ENCODE measurements at regions not wholly inside any gene's neighbourhood (a gene's known extent, or its start where the extent isn't known, plus 50 kb on each side); places are given as distances from the start of the nearest gene placed in this dataset.
A peak's percentile ranks its signal among the peaks of the same experiment; 100 is the strongest.

GRCh38 chr2:100208141-100208770 lies 65.9 kb upstream of the AFF3 start:
- TF ChIP-seq FOXJ3 (CRISPR knock-in tag; IDR thresholded peaks at IDR 0.05; ENCODE audit: borderline replicate concordance) (no peak), CTCF (CRISPR knock-in tag; IDR thresholded peaks at IDR 0.05) (0 out of 2 replicates have a peak, but pooled peaks have one; percentile 16), E2F5 (CRISPR knock-in tag; conservative IDR thresholded peaks at IDR 0.05) (no peak), TBL1XR1 (IDR thresholded peaks at IDR 0.05; ENCODE audit: borderline replicate concordance, low read length, partially characterized antibody) (no peak), JUND (CRISPR knock-in tag; IDR thresholded peaks at IDR 0.05) (no peak), POLR2AphosphoS2 (IDR thresholded peaks at IDR 0.05; ENCODE audit: low read depth, low read length) (no peak), TP53 (CRISPR knock-in tag; conservative IDR thresholded peaks at IDR 0.05) (no peak), ZZZ3 (CRISPR knock-in tag; IDR thresholded peaks at IDR 0.05; ENCODE audit: borderline replicate concordance) (no peak), ZNF451 (CRISPR knock-in tag; IDR thresholded peaks at IDR 0.05) (no peak)

Measured in HepG2 (cell line).